GM10266 (cell line): ENCODE measurements at regions not wholly inside any gene's neighbourhood (a gene's known extent, or its start where the extent isn't known, plus 50 kb on each side); places are given as distances from the start of the nearest gene placed in this dataset.

Source experiments
- DNase-seq: peaks from one replicate; pipeline ENCODE4 v3.0.0; 2012; ENCODE audit errors: extremely low spot score
- CTCF ChIP-seq: IDR thresholded peaks from 2 replicates; pipeline ENCODE4 v1.5.1; 2012; ENCODE audit warnings: mild to moderate bottlenecking, low read depth; ENCODE audit not compliant: control insufficient read depth, insufficient read depth; ENCODE audit errors: missing control alignments

- TF ChIP-seq CTCF = no peak
- DNase-seq = no peak
Measured at GRCh38 chr12:60165781-60166180, 570.0 kb downstream of the SLC16A7 start.

- no peak for DNase-seq
- TF ChIP-seq CTCF = no peak
Measured at GRCh38 chr12:60168441-60168840, 572.6 kb downstream of the SLC16A7 start.

GRCh38 chr12:60169904-60170303, 574.1 kb downstream of the SLC16A7 start:
- TF ChIP-seq CTCF = no peak
- DNase-seq = no peak

DNA sequence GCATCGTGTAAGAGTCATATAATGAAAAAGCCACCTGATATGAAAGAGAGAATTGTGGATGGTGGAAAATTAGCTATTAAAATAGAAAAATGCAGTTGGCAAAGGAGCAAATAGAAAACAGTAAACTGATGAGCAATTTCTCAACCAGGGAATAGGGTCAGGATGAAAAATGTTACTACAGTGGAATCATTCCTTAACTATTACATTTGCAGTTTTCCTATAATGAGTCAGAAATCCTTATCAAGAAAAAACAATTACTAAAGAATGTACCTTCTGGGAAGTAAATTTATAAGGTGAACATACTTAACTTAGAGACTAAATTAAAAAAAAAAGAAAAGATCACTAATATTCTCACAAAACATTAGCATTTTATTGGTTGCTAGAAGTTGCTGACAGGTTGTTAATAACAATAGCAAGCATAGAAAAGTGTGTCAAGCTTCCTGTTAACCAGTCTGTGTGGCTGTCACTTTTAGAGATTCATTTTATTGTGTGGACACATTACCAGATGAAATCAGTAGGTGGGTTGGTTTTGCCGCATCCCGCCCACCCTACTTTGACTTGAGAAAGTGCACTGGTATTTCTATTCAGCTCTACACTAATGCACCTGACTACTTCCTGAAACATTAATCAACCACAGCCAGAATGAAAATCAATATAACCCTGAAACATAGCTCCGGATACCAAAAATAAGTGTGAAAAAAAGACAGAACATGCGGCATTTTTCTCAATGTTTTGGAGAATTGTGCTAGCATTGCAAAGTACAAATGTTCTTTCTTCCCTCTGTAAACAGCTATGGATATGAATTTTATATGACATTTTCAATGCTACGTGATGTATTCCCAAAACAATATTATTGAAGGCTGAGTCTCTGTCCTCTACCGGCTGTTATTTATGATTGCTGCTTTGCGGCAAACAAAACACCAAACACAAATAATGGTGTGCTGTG, 576.7 kb downstream of the SLC16A7 start:
- TF ChIP-seq CTCF = no peak
- DNase-seq = no peak

DNA sequence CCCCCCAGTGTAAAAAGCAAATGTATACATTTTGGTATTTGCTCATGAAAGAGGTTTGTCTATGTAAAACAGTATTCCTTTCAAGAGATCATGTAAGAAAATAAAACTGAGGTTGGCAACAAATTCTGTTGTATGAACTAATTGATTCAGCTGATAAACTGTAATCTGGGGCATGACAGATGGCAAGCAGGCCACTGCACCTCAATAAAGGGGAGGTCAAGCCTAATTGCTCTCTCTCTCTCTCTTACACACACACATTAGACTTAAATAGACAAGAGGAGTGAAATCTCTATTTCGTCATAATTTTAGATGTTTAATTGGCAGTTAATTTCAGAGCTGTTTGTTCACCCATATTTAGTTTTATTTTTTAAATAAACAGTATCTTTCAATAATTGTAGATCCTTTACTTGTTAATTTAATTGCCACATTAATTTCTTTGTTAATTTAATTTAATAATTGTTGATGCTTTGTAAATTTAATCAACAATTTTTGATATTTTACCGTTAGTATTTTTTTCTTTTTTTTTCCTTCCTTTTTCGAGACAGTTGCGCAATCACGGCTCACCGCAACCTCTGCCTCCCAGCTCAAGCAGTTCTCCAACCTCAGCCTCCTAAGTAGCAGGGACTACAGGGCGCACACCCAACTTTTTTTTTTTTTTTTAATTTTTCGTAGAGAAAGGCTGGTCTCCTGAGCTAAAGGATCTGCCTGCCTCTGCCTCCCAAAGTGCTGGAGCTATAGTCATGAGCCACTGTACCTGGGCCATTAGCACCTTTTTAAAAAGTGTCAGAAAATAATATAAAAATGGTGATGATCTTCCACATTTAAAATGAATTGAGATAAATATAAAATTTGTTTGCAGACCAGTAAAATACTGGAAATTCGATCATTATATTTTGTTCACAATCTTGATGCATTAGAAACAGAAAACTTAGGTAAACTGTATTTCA, 577.7 kb downstream of the SLC16A7 start:
- TF ChIP-seq CTCF = no peak
- no peak for DNase-seq

- TF ChIP-seq CTCF = no peak
Measured at GRCh38 chr12:60174476-60174875, 578.6 kb downstream of the SLC16A7 start.

More at GRCh38 chr12:60174476-60174875, 578.6 kb downstream of the SLC16A7 start:
- DNase-seq = no peak
